ENCODE measurements at regions not wholly inside any gene's neighbourhood (a gene's known extent, or its start where the extent isn't known, plus 50 kb on each side); places are given as distances from the start of the nearest gene placed in this dataset.
A peak's percentile ranks its signal among the peaks of the same experiment; 100 is the strongest.

GRCh38 chr14:101628471-101628966 lies 67.2 kb downstream of the DIO3 start (continued):
- TF ChIP-seq, protein P1, sequence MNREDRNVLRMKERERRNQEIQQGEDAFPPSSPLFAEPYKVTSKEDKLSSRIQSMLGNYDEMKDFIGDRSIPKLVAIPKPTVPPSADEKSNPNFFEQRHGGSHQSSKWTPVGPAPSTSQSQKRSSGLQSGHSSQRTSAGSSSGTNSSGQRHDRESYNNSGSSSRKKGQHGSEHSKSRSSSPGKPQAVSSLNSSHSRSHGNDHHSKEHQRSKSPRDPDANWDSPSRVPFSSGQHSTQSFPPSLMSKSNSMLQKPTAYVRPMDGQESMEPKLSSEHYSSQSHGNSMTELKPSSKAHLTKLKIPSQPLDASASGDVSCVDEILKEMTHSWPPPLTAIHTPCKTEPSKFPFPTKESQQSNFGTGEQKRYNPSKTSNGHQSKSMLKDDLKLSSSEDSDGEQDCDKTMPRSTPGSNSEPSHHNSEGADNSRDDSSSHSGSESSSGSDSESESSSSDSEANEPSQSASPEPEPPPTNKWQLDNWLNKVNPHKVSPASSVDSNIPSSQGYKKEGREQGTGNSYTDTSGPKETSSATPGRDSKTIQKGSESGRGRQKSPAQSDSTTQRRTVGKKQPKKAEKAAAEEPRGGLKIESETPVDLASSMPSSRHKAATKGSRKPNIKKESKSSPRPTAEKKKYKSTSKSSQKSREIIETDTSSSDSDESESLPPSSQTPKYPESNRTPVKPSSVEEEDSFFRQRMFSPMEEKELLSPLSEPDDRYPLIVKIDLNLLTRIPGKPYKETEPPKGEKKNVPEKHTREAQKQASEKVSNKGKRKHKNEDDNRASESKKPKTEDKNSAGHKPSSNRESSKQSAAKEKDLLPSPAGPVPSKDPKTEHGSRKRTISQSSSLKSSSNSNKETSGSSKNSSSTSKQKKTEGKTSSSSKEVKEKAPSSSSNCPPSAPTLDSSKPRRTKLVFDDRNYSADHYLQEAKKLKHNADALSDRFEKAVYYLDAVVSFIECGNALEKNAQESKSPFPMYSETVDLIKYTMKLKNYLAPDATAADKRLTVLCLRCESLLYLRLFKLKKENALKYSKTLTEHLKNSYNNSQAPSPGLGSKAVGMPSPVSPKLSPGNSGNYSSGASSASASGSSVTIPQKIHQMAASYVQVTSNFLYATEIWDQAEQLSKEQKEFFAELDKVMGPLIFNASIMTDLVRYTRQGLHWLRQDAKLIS (CRISPR knock-in tag; IDR thresholded peaks at IDR 0.05): no peak
- TF ChIP-seq RB1 (IDR thresholded peaks at IDR 0.05; ENCODE audit: low read depth) (peak; percentile 92), CHAMP1 (IDR thresholded peaks at IDR 0.05) (no peak), SAFB2 (IDR thresholded peaks at IDR 0.05; ENCODE audit: borderline replicate concordance, low read depth, low read length, severe bottlenecking) (no peak), FOXJ3 (CRISPR knock-in tag; IDR thresholded peaks at IDR 0.05) (no peak), NCOA2 (IDR thresholded peaks at IDR 0.05; ENCODE audit: partially characterized antibody in 2 of 2) (no peak), PATZ1 (CRISPR knock-in tag; IDR thresholded peaks at IDR 0.05; ENCODE audit: borderline replicate concordance) (no peak), YBX1 (IDR thresholded peaks at IDR 0.05) (no peak), KLF6 (CRISPR knock-in tag; IDR thresholded peaks at IDR 0.05; ENCODE audit: borderline replicate concordance) (no peak), PCBP2 (IDR thresholded peaks at IDR 0.05; ENCODE audit: low read depth, low read length, poor library complexity, severe bottlenecking) (no peak), SAP30 (IDR thresholded peaks at IDR 0.05; ENCODE audit: borderline replicate concordance, insufficient read depth, low read depth, low read length, poor library complexity, severe bottlenecking) (no peak), GATAD2A (IDR thresholded peaks at IDR 0.05) (0 out of 2 replicates have a peak, but pooled peaks have one; percentile 61), CREBBP (IDR thresholded peaks at IDR 0.05; ENCODE audit: low read depth, low read length) (no peak), EZH2 (IDR thresholded peaks at IDR 0.05; ENCODE audit: borderline replicate concordance, low read depth, low read length) (no peak)
- TF ChIP-seq, protein P2, sequence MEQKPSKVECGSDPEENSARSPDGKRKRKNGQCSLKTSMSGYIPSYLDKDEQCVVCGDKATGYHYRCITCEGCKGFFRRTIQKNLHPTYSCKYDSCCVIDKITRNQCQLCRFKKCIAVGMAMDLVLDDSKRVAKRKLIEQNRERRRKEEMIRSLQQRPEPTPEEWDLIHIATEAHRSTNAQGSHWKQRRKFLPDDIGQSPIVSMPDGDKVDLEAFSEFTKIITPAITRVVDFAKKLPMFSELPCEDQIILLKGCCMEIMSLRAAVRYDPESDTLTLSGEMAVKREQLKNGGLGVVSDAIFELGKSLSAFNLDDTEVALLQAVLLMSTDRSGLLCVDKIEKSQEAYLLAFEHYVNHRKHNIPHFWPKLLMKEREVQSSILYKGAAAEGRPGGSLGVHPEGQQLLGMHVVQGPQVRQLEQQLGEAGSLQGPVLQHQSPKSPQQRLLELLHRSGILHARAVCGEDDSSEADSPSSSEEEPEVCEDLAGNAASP (IDR thresholded peaks at IDR 0.05): peak; percentile 99
- TF ChIP-seq, protein P3, sequence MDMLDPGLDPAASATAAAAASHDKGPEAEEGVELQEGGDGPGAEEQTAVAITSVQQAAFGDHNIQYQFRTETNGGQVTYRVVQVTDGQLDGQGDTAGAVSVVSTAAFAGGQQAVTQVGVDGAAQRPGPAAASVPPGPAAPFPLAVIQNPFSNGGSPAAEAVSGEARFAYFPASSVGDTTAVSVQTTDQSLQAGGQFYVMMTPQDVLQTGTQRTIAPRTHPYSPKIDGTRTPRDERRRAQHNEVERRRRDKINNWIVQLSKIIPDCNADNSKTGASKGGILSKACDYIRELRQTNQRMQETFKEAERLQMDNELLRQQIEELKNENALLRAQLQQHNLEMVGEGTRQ (CRISPR knock-in tag; IDR thresholded peaks at IDR 0.05): no peak

Data from K562 (cell line).